ENCODE measurements at regions not wholly inside any gene's neighbourhood (a gene's known extent, or its start where the extent isn't known, plus 50 kb on each side); places are given as distances from the start of the nearest gene placed in this dataset.

GRCh38 chr11:129723761-129724162, 91.9 kb upstream of the TMEM45B start (continued):
- TF ChIP-seq ZFP91 (CRISPR knock-in tag; IDR thresholded peaks at IDR 0.05), result no peak
- no peak for TF ChIP-seq NCOR1 (IDR thresholded peaks at IDR 0.05)

- no peak overlapping the region for H3K4me3 ChIP-seq
- no peaks in the 10 kb centered on the region for H3K36me3 ChIP-seq (ENCODE audit: control insufficient read depth, insufficient read depth, low read length)
- H3K9ac ChIP-seq (ENCODE audit: insufficient read depth in 1 of 2, low read depth in 2 of 2, low read length in 2 of 2), result no peak overlapping the region
- in situ Hi-C loops (cut with MboI) (no loop called here), intact Hi-C loops (cut with micrococcal nuclease) (no loop called here)
- no peak for FAIRE-seq
- H3K4me2 ChIP-seq (ENCODE audit: insufficient read depth, low read length), result no peak overlapping the region
- ChIA-PET CTCF (ENCODE audit: low intra/inter-chr PET ratio) (no interaction called here), POLR2A (no interaction called here)
- DNase-seq (ENCODE audit: extremely low read depth in 1 of 4, low spot score in 3 of 4), result no peak
- H3K27ac ChIP-seq (ENCODE audit: extremely low read depth, low read depth, low read length), result no peak overlapping the region
- no peaks in the 10 kb centered on the region for H3K9me1 ChIP-seq (ENCODE audit: control insufficient read depth, insufficient read depth, low read length)
- BruUV-seq (replicated peaks), result no TSS peak
- H4K20me1 ChIP-seq (replicated peaks; ENCODE audit: control insufficient read depth, insufficient read depth, low read length), result no peaks in the 10 kb centered on the region
- no peaks in the 10 kb centered on the region for H3K4me1 ChIP-seq (replicated peaks in 1 of 2; ENCODE audit: control insufficient read depth in 2 of 2, insufficient read depth in 2 of 2, low read length in 2 of 2)
- H3K9me3 ChIP-seq (replicated peaks; ENCODE audit: control insufficient read depth, insufficient read depth, low read depth, low read length), result no peaks in the 10 kb centered on the region
- no peak overlapping the region for H2AFZ ChIP-seq (ENCODE audit: low read depth, low read length)
- H3K79me2 ChIP-seq (ENCODE audit: control insufficient read depth, insufficient read depth, low read length), result no peaks in the 10 kb centered on the region
- TF ChIP-seq SRSF3 (IDR thresholded peaks at IDR 0.05; ENCODE audit: insufficient read depth, low read length), result no peak
- 0% methylated on average over 5 of the region's 5 CpGs for WGBS (ENCODE audit: insufficient coverage, low coverage, missing lambda C conversion rate)
- no peak for ATAC-seq
- H3K27me3 ChIP-seq (ENCODE audit: control insufficient read depth in 2 of 2, insufficient read depth in 2 of 2, low read length in 2 of 2), result peaks cover 17 to 47% of the 10 kb centered on the region in 2 experiments
Observed at GRCh38 chr11:129724866-129725265, 90.8 kb upstream of the TMEM45B start.

Data from K562 (cell line).